Activated naive CD4-positive, alpha-beta T cell treated with anti-CD3 and anti-CD28 coated beads, Interleukin-2, amount 10 ng/mL, durations not matched to agents 7 days and 5 days (primary cell): ENCODE measurements at regions not wholly inside any gene's neighbourhood (a gene's known extent, or its start where the extent isn't known, plus 50 kb on each side); places are given as distances from the start of the nearest gene placed in this dataset.
"Not testable (repeated sequence)": the region's sequence is repeated elsewhere in the genome, so short reads cannot be mapped to it uniquely, and the experiment has no call there.

Experiments used
- CTCF ChIA-PET: fragments of 350-600 bp; sonication (Branson Sonifier 250); formaldehyde crosslinking; loops from one replicate; lab custom pipeline; 2021; ENCODE audit warnings: antibody characterized with exemption; lab: Charles Lee
- DNase-seq: peaks from one replicate; pipeline ENCODE4 v3.0.0-alpha.2; 2020
- H3K27ac Mint-ChIP-seq: one replicate; pipeline ENCODE4 v1.8.0; 2021; ENCODE audit warnings: mild to moderate bottlenecking, moderate library complexity, mixed read lengths
- H3K27me3 Mint-ChIP-seq: one replicate; pipeline ENCODE4 v1.8.0; 2021; ENCODE audit warnings: mild to moderate bottlenecking, mixed read lengths
- H3K36me3 Mint-ChIP-seq: one replicate; pipeline ENCODE4 v1.8.0; 2021; ENCODE audit warnings: mixed read lengths
- H3K4me1 Mint-ChIP-seq: one replicate; pipeline ENCODE4 v1.8.0; 2021; ENCODE audit warnings: mixed read lengths
- H3K4me3 Mint-ChIP-seq: one replicate; pipeline ENCODE4 v1.8.0; 2021; ENCODE audit warnings: mild to moderate bottlenecking, moderate library complexity, mixed read lengths
- H3K9me3 Mint-ChIP-seq: one replicate; pipeline ENCODE4 v1.8.0; 2021; ENCODE audit warnings: mixed read lengths

DNA sequence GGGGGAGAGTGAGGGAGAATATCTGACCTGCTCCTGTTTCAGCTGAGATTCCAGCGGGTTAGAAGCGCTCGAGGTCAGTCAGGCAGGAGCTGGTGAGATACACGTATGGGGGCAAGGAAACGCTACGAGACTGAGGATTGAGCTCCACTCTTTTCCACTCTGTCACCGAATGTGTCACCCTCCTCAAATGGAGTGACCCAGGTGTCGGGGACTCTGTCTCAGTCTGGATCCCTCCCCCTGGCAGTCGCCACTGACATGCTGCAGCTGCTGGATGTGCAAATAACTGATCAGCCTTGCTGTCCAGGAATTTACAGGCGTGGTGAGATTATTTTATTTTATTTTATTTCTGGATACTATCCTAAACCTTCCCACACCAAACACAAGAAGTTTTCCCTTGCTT is 100.9 kb upstream of the DPP6 start:
- Mint-ChIP-seq H3K9me3 (peaks cover 20% of the 10 kb centered on the region), H3K27me3 (no peaks in the 10 kb centered on the region), H3K4me1 (no peaks in the 10 kb centered on the region), H3K27ac (no peak overlapping the region), H3K36me3 (no peaks in the 10 kb centered on the region), H3K4me3 (no peak overlapping the region)
- CTCF ChIA-PET, result no interaction called here
- no peak for DNase-seq

- Mint-ChIP-seq H3K4me1 (no peaks in the 10 kb centered on the region), H3K27me3 (no peaks in the 10 kb centered on the region), H3K4me3 (no peak overlapping the region), H3K27ac (no peak overlapping the region), H3K9me3 (peaks cover 16% of the 10 kb centered on the region), H3K36me3 (no peaks in the 10 kb centered on the region)
- DNase-seq, result no peak
- CTCF ChIA-PET, result no interaction called here
Measured at GRCh38 chr7:153954477-153954876, 97.7 kb upstream of the DPP6 start.

GRCh38 chr7:153957677-153958076 is 94.5 kb upstream of the DPP6 start:
- H3K4me3 Mint-ChIP-seq, CTCF ChIA-PET, H3K9me3 Mint-ChIP-seq: not testable (repeated sequence)

DNA sequence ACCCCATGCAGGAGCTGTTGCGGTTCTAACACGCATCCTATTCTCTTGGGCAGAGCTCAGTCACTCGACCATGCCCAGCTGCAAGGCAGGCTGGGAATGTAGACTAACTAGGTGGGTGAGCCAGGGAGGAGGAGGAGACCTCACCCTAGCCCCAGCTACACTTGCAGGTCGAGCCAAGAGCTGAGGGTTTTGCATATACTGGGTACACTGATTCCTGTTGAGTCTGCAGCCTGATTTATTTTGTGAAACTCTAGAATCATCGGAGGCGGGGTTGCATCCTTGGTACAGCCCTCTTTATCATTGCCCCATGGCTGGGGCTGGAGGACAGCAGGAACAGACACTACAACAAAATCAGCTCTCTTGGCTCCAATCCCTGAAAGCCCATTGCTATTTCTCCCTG is 93.8 kb upstream of the DPP6 start:
- H3K27ac Mint-ChIP-seq, CTCF ChIA-PET, H3K36me3 Mint-ChIP-seq, H3K4me3 Mint-ChIP-seq, H3K27me3 Mint-ChIP-seq, H3K4me1 Mint-ChIP-seq, H3K9me3 Mint-ChIP-seq, DNase-seq: not testable (repeated sequence)

More at GRCh38 chr7:153957677-153958076, 94.5 kb upstream of the DPP6 start:
- H3K36me3 Mint-ChIP-seq, H3K27me3 Mint-ChIP-seq, H3K4me1 Mint-ChIP-seq, H3K27ac Mint-ChIP-seq, DNase-seq: not testable (repeated sequence)

DNA sequence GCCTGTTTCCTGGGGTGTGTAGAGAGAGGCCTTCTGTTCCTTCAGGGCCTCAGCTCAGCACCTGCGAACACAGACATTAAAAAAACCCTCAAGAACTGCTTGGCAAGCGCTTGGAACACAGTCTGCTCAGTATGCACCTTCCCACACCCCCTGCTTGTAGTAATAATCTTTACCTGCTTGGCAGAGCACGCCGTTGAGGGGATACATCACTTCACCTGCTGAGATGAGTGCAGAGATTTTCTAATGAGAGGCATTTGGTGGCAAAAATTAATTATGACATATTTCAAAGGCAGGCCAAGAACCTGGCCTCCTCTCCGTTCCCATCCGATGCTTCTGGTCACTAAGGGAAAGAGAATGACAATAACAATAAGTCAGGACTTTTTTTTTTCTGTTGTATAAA is 93.4 kb upstream of the DPP6 start:
- DNase-seq, CTCF ChIA-PET, H3K4me1 Mint-ChIP-seq, H3K4me3 Mint-ChIP-seq, H3K27me3 Mint-ChIP-seq, H3K36me3 Mint-ChIP-seq, H3K9me3 Mint-ChIP-seq, H3K27ac Mint-ChIP-seq: not testable (repeated sequence)

DNA sequence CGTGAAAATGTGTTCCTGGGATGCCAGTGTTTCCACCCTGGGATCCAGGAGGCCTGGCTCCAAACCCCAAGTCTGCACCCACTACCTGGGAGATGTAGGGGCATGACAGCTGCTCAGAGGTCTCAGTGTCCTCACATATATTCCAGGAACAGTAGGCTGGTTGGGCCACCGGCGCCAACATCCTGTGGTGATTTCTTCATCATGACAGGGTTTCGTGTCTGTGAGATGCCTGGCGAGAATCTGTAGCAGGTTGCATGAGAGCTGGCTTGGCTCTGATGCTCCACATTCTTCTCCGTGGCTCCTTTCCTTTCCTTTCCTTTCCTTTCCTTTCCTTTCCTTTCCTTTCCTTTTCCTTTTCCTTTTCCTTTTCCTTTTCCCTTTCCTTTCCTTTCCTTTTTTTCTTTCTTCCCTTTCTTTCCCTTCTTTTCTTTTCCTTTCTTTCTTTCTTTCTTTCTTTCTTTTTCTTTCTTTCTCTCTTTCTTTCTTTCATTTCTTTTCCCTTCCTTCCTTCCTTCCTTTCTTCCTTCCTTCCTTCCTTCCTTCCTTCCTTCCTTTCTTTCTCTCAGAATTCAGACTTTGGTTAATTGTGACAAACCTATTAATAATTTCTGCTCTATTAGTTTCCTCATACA is 87.6 kb upstream of the DPP6 start:
- DNase-seq, H3K27ac Mint-ChIP-seq, H3K27me3 Mint-ChIP-seq, H3K4me3 Mint-ChIP-seq, H3K4me1 Mint-ChIP-seq, H3K9me3 Mint-ChIP-seq, CTCF ChIA-PET, H3K36me3 Mint-ChIP-seq: not testable (repeated sequence)

- DNase-seq, H3K36me3 Mint-ChIP-seq, H3K4me1 Mint-ChIP-seq, CTCF ChIA-PET, H3K9me3 Mint-ChIP-seq, H3K27me3 Mint-ChIP-seq, H3K4me3 Mint-ChIP-seq, H3K27ac Mint-ChIP-seq: not testable (repeated sequence)
Measured at GRCh38 chr7:153969016-153969415, 83.2 kb upstream of the DPP6 start.

DNA sequence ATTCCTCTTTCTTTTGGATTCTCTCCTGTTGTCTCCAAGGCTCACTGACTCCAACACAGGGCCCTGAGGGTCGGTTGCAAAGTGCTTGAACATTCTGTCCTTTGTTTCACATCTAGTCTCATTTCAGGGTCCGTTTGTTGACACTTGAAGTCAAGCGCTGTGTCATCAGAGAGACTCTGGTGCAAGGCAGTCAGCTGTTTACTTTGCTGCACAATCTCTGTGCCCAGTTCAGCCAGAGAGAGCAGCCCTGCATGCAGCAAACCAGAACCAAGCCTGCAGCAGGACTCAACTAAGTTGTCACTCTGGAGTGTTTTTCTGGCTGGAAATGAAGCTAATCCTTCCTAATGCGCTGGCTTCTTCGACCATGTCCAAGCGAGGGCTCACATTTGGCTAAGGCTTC is 77.6 kb upstream of the DPP6 start:
- H3K4me3 Mint-ChIP-seq, H3K27ac Mint-ChIP-seq, H3K4me1 Mint-ChIP-seq, CTCF ChIA-PET, H3K36me3 Mint-ChIP-seq, DNase-seq, H3K27me3 Mint-ChIP-seq, H3K9me3 Mint-ChIP-seq: not testable (repeated sequence)

GRCh38 chr7:153976745-153977144 is 75.5 kb upstream of the DPP6 start:
- H3K36me3 Mint-ChIP-seq, H3K9me3 Mint-ChIP-seq, DNase-seq, CTCF ChIA-PET, H3K27me3 Mint-ChIP-seq, H3K4me1 Mint-ChIP-seq, H3K4me3 Mint-ChIP-seq, H3K27ac Mint-ChIP-seq: not testable (repeated sequence)

DNA sequence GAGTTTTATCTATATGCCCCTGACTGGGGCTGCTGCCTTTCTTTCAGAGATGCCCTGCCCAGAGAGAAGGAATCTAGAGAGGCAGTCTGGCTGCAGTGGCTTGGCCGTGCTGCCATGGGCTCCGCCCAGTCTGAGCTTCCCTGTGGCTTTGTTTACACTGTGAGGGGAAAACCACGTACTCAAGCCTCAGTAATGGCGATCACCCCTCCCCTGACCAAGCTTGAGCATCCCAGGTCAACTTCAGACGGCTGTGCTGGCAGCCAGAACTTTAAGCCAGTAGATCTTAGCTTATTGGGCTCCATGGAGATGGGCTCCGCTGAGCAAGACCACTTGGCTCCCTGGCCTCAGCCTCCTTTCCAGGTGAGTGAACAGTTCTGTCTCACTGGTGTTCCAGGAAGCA is 69.0 kb upstream of the DPP6 start:
- DNase-seq, H3K27me3 Mint-ChIP-seq, H3K4me3 Mint-ChIP-seq, H3K27ac Mint-ChIP-seq, H3K36me3 Mint-ChIP-seq, CTCF ChIA-PET, H3K9me3 Mint-ChIP-seq, H3K4me1 Mint-ChIP-seq: not testable (repeated sequence)

DNA sequence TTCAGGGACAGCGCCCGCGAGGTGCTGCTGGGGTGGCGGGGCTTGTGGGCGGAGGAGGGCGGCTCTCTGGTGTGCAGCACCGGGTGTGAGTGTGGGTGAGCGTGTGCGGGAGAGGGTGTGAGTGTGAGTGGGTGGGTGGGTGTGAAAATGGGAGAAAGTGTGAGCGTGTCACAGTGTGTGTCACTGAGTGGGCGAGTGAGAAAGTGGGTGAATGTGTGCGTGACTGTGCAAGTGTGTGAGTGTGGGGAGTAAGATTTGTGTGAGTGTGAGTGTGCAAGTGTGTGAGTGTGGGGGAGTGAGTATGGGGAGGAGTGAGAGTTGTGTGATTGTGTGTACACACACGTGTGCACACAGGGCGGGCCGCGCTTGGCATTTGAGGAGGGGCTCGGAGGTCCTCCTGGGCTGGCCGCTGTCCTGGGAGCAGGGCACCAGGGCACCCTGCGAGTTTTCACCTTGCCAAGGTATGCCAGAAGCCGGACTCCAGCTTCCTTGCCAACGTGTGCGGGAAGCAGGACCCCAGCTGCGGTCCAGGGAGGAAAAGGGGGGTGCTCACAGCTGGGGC is 63.1 kb upstream of the DPP6 start:
- H3K36me3 Mint-ChIP-seq, DNase-seq, CTCF ChIA-PET, H3K9me3 Mint-ChIP-seq, H3K4me1 Mint-ChIP-seq, H3K27me3 Mint-ChIP-seq, H3K27ac Mint-ChIP-seq, H3K4me3 Mint-ChIP-seq: not testable (repeated sequence)

DNA sequence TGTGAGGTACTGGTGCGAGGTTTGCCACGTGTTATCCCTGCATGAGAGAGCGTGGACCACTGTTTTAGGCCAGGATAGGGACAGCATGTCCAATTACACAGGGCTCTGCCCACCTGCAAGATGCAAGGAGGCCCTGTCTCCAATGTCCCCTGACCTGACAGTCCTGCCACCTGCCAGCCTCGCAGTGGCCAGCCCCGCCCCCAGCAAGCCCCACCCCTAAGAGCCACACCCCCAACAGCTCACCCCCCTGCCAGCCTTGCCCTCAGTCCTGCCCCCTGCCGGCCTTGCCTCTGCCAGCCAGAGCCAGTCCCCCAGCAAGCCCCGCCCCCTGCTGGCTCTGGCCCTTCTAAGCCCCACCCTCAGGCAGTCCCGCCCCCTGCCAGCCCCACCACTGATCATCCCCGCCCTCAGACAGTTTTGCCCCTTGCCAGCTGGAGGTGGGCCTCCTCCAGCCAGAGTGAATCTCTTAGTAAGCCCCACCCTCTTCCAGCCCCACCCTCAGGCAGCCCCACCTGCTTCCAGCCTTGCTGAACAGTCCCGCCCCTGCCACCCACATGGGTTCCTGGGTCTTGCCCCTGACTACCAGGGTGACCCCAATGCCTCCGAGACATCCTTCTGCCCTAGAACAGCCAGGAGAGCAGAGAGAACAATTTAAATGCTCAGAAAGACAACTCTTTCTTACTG is 62.3 kb upstream of the DPP6 start:
- H3K27ac Mint-ChIP-seq, CTCF ChIA-PET, H3K4me1 Mint-ChIP-seq, H3K4me3 Mint-ChIP-seq, DNase-seq, H3K9me3 Mint-ChIP-seq, H3K36me3 Mint-ChIP-seq, H3K27me3 Mint-ChIP-seq: not testable (repeated sequence)

GRCh38 chr7:153991471-153991870 is 60.7 kb upstream of the DPP6 start:
- CTCF ChIA-PET, H3K9me3 Mint-ChIP-seq, H3K4me3 Mint-ChIP-seq, H3K27ac Mint-ChIP-seq, H3K36me3 Mint-ChIP-seq, H3K4me1 Mint-ChIP-seq, H3K27me3 Mint-ChIP-seq, DNase-seq: not testable (repeated sequence)

- H3K36me3 Mint-ChIP-seq, H3K4me1 Mint-ChIP-seq, H3K27me3 Mint-ChIP-seq, H3K27ac Mint-ChIP-seq, H3K4me3 Mint-ChIP-seq, CTCF ChIA-PET, H3K9me3 Mint-ChIP-seq, DNase-seq: not testable (repeated sequence)
Measured at GRCh38 chr7:153993402-153993801, 58.8 kb upstream of the DPP6 start.

GRCh38 chr7:153998896-153999295 is 53.3 kb upstream of the DPP6 start:
- H3K4me3 Mint-ChIP-seq, H3K36me3 Mint-ChIP-seq, CTCF ChIA-PET, DNase-seq, H3K4me1 Mint-ChIP-seq, H3K27me3 Mint-ChIP-seq, H3K9me3 Mint-ChIP-seq, H3K27ac Mint-ChIP-seq: not testable (repeated sequence)
